Left ventricle myocardium inferior (tissue), 1 donor: ENCODE measurements at regions not wholly inside any gene's neighbourhood (a gene's known extent, or its start where the extent isn't known, plus 50 kb on each side); places are given as distances from the start of the nearest gene placed in this dataset.
"Not testable (repeated sequence)": the region's sequence is repeated elsewhere in the genome, so short reads cannot be mapped to it uniquely, and the experiment has no call there.

Experiments
- DNase-seq: peaks from one replicate; pipeline ENCODE4 v3.0.0-alpha.2; 2020
- H3K27ac ChIP-seq: fragments of 200-600 bp; replicated peaks from 2 replicates; pipeline ENCODE4 v1.8.0; 2021
- H3K27me3 ChIP-seq: fragments of 200-600 bp; 2 replicates; pipeline ENCODE4 v1.8.0; 2021; ENCODE audit warnings: low read depth
- H3K36me3 ChIP-seq: fragments of 200-600 bp; 2 replicates; pipeline ENCODE4 v1.8.0; 2021
- H3K4me1 ChIP-seq: fragments of 200-600 bp; 2 replicates; pipeline ENCODE4 v1.8.0; 2021
- H3K4me3 ChIP-seq: fragments of 200-600 bp; 2 replicates; pipeline ENCODE4 v1.8.0; 2021; ENCODE audit warnings: mild to moderate bottlenecking, moderate library complexity
- H3K9me3 ChIP-seq: fragments of 200-600 bp; replicated peaks from 2 replicates; pipeline ENCODE4 v1.8.0; 2021
- intact Hi-C: fragments of 100-400 bp; cut with micrococcal nuclease; formaldehyde crosslinking; loops from one replicate; pipeline ENCODE4 v1.11.0; 2022
- TF ChIP-seq, protein P1 (sequence below): fragments of 200-600 bp; IDR thresholded peaks from 2 replicates; pipeline ENCODE4 v1.8.0; 2021; ENCODE audit warnings: antibody characterized with exemption, mild to moderate bottlenecking, borderline replicate concordance
- donor health status: DM: no; HTN: yes; CAD: no; lungs with severe emphysema.

DNA sequence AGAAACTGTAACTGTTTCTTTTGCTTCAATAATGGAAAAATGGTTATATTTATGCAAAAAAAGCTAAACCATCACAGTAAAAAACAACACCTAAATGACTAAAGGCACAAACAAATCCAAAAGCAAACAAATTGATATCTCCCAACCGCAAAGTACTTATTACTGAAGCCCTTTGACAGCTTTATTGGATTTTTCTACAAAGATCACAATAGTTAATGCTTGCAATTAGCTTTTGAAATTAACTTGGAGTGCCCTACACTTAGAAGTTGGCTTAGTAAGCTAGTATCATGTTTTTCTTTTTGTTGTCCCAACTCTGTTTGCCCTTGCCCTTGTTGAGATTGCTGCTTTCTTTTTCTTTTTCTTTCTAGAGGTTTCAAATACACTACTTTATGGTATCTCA, 257.5 kb downstream of the INHBA start:
- Histone ChIP-seq H3K4me1 (peaks cover 16% of the 10 kb centered on the region), H3K27ac (no peak overlapping the region), H3K27me3 (no peaks in the 10 kb centered on the region), H3K4me3 (no peak overlapping the region), H3K9me3 (no peaks in the 10 kb centered on the region), H3K36me3 (no peaks in the 10 kb centered on the region)
- intact Hi-C loops = no loop called here
- TF ChIP-seq, protein P1, sequence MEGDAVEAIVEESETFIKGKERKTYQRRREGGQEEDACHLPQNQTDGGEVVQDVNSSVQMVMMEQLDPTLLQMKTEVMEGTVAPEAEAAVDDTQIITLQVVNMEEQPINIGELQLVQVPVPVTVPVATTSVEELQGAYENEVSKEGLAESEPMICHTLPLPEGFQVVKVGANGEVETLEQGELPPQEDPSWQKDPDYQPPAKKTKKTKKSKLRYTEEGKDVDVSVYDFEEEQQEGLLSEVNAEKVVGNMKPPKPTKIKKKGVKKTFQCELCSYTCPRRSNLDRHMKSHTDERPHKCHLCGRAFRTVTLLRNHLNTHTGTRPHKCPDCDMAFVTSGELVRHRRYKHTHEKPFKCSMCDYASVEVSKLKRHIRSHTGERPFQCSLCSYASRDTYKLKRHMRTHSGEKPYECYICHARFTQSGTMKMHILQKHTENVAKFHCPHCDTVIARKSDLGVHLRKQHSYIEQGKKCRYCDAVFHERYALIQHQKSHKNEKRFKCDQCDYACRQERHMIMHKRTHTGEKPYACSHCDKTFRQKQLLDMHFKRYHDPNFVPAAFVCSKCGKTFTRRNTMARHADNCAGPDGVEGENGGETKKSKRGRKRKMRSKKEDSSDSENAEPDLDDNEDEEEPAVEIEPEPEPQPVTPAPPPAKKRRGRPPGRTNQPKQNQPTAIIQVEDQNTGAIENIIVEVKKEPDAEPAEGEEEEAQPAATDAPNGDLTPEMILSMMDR = no peak
- no peak for DNase-seq

DNA sequence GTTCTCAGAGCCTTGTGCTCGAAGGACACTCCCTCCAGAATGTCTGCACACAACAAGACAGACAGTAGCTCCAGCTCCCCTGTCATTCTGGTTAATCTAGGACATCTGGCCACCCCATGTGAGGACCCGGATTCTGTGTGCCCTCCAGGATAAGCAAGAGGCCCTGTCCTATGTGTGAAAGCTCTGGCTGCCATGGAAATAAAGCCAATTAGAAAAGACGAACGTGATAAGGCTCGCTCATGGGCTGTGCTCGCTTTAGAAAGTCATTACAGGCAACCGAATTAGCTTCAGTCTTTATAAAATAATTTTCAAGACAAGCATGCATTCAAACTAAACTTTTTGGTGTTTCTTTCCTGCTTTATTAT, 263.4 kb downstream of the INHBA start:
- Histone ChIP-seq H3K27ac (no peak overlapping the region), H3K9me3 (peaks cover 7% of the 10 kb centered on the region), H3K4me3 (no peak overlapping the region), H3K27me3 (no peaks in the 10 kb centered on the region), H3K4me1 (no peaks in the 10 kb centered on the region), H3K36me3 (no peaks in the 10 kb centered on the region)
- intact Hi-C loops = no loop called here
- TF ChIP-seq, protein P1 = no peak
- DNase-seq = no peak

DNA sequence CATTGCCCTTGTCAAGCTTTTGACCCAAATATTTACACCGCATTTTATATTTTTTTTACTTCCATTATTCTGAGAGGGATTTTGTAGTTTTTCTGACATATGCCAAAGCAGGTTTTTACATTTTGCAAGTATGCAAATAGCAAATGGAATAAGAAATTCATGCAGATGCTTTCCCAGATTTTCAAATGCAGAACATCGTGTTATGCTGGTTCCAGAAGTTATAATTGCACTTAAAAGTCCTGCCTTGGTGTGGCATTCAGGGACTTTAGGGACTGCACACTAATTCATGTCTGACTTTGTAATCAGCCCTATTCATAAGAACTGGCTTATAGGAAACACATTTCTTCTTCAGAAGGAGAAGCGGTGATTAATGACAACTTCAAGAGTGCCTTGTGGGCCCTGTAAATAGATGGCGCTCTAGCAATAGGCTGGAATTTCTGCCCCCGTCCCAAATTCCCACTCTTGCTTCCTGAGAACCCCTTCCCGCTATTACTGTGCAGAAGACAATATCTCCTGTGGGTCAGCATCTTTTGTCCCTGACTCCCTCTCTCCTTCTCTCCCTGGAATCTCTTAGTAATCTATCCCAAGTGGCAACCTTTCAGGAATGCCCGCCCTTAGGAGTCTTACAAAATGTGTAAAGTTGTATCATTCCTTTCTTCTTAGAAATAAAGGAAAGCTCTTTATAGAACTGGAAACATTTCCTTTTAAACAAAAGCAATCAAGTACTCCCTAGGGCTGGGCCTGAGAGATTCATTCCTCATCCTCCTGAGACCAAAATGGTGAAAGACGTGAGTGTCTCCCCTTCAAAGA, 264.0 kb downstream of the INHBA start:
- no peaks in the 10 kb centered on the region for H3K36me3 ChIP-seq
- no peaks in the 10 kb centered on the region for H3K27me3 ChIP-seq
- intact Hi-C loops = no loop called here
- no peak overlapping the region for H3K27ac ChIP-seq
- no peak for DNase-seq
- H3K9me3 ChIP-seq = peaks cover 7% of the 10 kb centered on the region
- no peaks in the 10 kb centered on the region for H3K4me1 ChIP-seq
- H3K4me3 ChIP-seq = no peak overlapping the region
- TF ChIP-seq, protein P1 = no peak

- intact Hi-C loops = no loop called here
- Histone ChIP-seq H3K36me3 (no peaks in the 10 kb centered on the region), H3K4me3 (no peak overlapping the region), H3K27ac (no peak overlapping the region), H3K4me1 (no peaks in the 10 kb centered on the region), H3K27me3 (no peaks in the 10 kb centered on the region), H3K9me3 (peaks cover 7% of the 10 kb centered on the region)
- TF ChIP-seq, protein P1 = no peak
- DNase-seq = no peak
Observed at GRCh38 chr7:41437257-41438196, 265.4 kb downstream of the INHBA start.

GRCh38 chr7:41436139-41436538, 266.8 kb downstream of the INHBA start:
- Histone ChIP-seq H3K4me3 (no peak overlapping the region), H3K27me3 (no peaks in the 10 kb centered on the region), H3K27ac (no peak overlapping the region), H3K4me1 (no peaks in the 10 kb centered on the region), H3K36me3 (no peaks in the 10 kb centered on the region), H3K9me3 (peaks cover 7% of the 10 kb centered on the region)
- intact Hi-C loops = no loop called here
- no peak for DNase-seq
- TF ChIP-seq, protein P1 = no peak

DNA sequence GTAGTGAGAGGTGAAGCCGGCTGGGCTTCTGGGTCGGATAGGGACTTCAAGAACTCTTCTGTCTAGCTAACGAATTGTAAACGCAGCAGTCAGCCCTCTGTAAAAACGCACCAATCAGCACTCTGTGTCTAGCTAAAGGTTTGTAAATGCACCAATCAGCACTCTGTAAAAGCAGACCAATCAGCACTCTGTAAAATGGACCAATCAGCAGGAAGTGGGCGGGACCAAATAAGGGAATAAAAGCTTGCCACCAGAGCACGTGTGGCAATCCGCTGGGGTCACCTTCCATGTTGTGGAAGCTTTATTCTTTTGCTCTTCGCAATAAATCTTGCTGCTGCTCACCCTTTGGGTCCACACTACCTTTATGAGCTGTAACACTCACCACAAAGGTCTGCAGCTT, 267.9 kb downstream of the INHBA start:
- intact Hi-C loops, DNase-seq: not testable (repeated sequence)

More for the DNA sequence above, 267.9 kb downstream of the INHBA start:
- H3K4me1 ChIP-seq, H3K9me3 ChIP-seq, H3K27ac ChIP-seq, H3K4me3 ChIP-seq, H3K36me3 ChIP-seq, H3K27me3 ChIP-seq: not testable (repeated sequence)
